ENCODE measurements at regions not wholly inside any gene's neighbourhood (a gene's known extent, or its start where the extent isn't known, plus 50 kb on each side); places are given as distances from the start of the nearest gene placed in this dataset.
"Not testable (repeated sequence)": the region's sequence is repeated elsewhere in the genome, so short reads cannot be mapped to it uniquely, and the experiment has no call there.

GRCh38 chr9:91021656-91022055 is 220.0 kb downstream of the SYK start:
- H3K9ac ChIP-seq (ENCODE audit: low read length in 2 of 2); H3K27ac ChIP-seq (ENCODE audit: low read length); H3K9me3 ChIP-seq (ENCODE audit: control insufficient read depth in 2 of 2, low read length in 2 of 2); H3K36me3 ChIP-seq (ENCODE audit: control insufficient read depth in 2 of 2, insufficient read depth in 2 of 2, low read length in 2 of 2); H3K4me1 ChIP-seq (ENCODE audit: control insufficient read depth, insufficient read depth, low read length); H3K27me3 ChIP-seq (ENCODE audit: control insufficient read depth in 1 of 2, insufficient read depth in 2 of 2, low read length in 2 of 2); H3K4me3 ChIP-seq (ENCODE audit: low read length in 2 of 2): not testable (repeated sequence)

GRCh38 chr9:91023741-91024140 is 222.1 kb downstream of the SYK start:
- no peak overlapping the region for H3K9ac ChIP-seq (ENCODE audit: low read length in 2 of 2)
- H3K9me3 ChIP-seq (ENCODE audit: control insufficient read depth in 2 of 2, low read length in 2 of 2): no peaks in the 10 kb centered on the region
- H3K4me1 ChIP-seq (ENCODE audit: control insufficient read depth, insufficient read depth, low read length): peaks cover 3% of the 10 kb centered on the region
- no peak overlapping the region for H3K4me3 ChIP-seq (ENCODE audit: low read length in 2 of 2)
- H3K36me3 ChIP-seq (ENCODE audit: control insufficient read depth in 2 of 2, insufficient read depth in 2 of 2, low read length in 2 of 2): no peaks in the 10 kb centered on the region
- no peaks in the 10 kb centered on the region for H3K27me3 ChIP-seq (ENCODE audit: control insufficient read depth in 1 of 2, insufficient read depth in 2 of 2, low read length in 2 of 2)
- no peak overlapping the region for H3K27ac ChIP-seq (ENCODE audit: low read length)

- Histone ChIP-seq H3K9me3 (ENCODE audit: control insufficient read depth in 2 of 2, low read length in 2 of 2) (no peaks in the 10 kb centered on the region), H3K27ac (ENCODE audit: low read length) (no peak overlapping the region), H3K9ac (ENCODE audit: low read length in 2 of 2) (no peak overlapping the region), H3K4me1 (ENCODE audit: control insufficient read depth, insufficient read depth, low read length) (peaks cover 3% of the 10 kb centered on the region), H3K27me3 (ENCODE audit: control insufficient read depth in 1 of 2, insufficient read depth in 2 of 2, low read length in 2 of 2) (no peaks in the 10 kb centered on the region), H3K4me3 (ENCODE audit: low read length in 2 of 2) (no peak overlapping the region), H3K36me3 (ENCODE audit: control insufficient read depth in 2 of 2, insufficient read depth in 2 of 2, low read length in 2 of 2) (no peaks in the 10 kb centered on the region)
Observed at GRCh38 chr9:91024841-91025240, 223.2 kb downstream of the SYK start.

GRCh38 chr9:91025856-91026255 is 224.2 kb downstream of the SYK start:
- no peaks in the 10 kb centered on the region for H3K36me3 ChIP-seq (ENCODE audit: control insufficient read depth in 2 of 2, insufficient read depth in 2 of 2, low read length in 2 of 2)

GRCh38 chr9:91026266-91026665 is 224.6 kb downstream of the SYK start:
- Histone ChIP-seq H3K36me3 (ENCODE audit: control insufficient read depth in 2 of 2, insufficient read depth in 2 of 2, low read length in 2 of 2) (no peaks in the 10 kb centered on the region), H3K9me3 (ENCODE audit: control insufficient read depth in 2 of 2, low read length in 2 of 2) (no peaks in the 10 kb centered on the region), H3K4me1 (ENCODE audit: control insufficient read depth, insufficient read depth, low read length) (peaks cover 3% of the 10 kb centered on the region), H3K4me3 (ENCODE audit: low read length in 2 of 2) (no peak overlapping the region), H3K9ac (ENCODE audit: low read length in 2 of 2) (no peak overlapping the region), H3K27me3 (ENCODE audit: control insufficient read depth in 1 of 2, insufficient read depth in 2 of 2, low read length in 2 of 2) (no peaks in the 10 kb centered on the region), H3K27ac (ENCODE audit: low read length) (no peak overlapping the region)

More at GRCh38 chr9:91025856-91026255, 224.2 kb downstream of the SYK start:
- Histone ChIP-seq H3K27me3 (ENCODE audit: control insufficient read depth in 1 of 2, insufficient read depth in 2 of 2, low read length in 2 of 2) (no peaks in the 10 kb centered on the region), H3K4me1 (ENCODE audit: control insufficient read depth, insufficient read depth, low read length) (peaks cover 3% of the 10 kb centered on the region), H3K9me3 (ENCODE audit: control insufficient read depth in 2 of 2, low read length in 2 of 2) (no peaks in the 10 kb centered on the region), H3K9ac (ENCODE audit: low read length in 2 of 2) (no peak overlapping the region), H3K4me3 (ENCODE audit: low read length in 2 of 2) (no peak overlapping the region), H3K27ac (ENCODE audit: low read length) (no peak overlapping the region)

- Histone ChIP-seq H3K4me3 (ENCODE audit: low read length in 2 of 2) (no peak overlapping the region), H3K9ac (ENCODE audit: low read length in 2 of 2) (no peak overlapping the region), H3K9me3 (ENCODE audit: control insufficient read depth in 2 of 2, low read length in 2 of 2) (no peaks in the 10 kb centered on the region), H3K4me1 (ENCODE audit: control insufficient read depth, insufficient read depth, low read length) (peaks cover 3% of the 10 kb centered on the region), H3K27ac (ENCODE audit: low read length) (no peak overlapping the region), H3K36me3 (ENCODE audit: control insufficient read depth in 2 of 2, insufficient read depth in 2 of 2, low read length in 2 of 2) (no peaks in the 10 kb centered on the region), H3K27me3 (ENCODE audit: control insufficient read depth in 1 of 2, insufficient read depth in 2 of 2, low read length in 2 of 2) (no peaks in the 10 kb centered on the region)
Observed at GRCh38 chr9:91027005-91027404, 225.4 kb downstream of the SYK start.

- Histone ChIP-seq H3K9ac (ENCODE audit: low read length in 2 of 2) (no peak overlapping the region), H3K9me3 (ENCODE audit: control insufficient read depth in 2 of 2, low read length in 2 of 2) (no peaks in the 10 kb centered on the region), H3K27ac (ENCODE audit: low read length) (no peak overlapping the region), H3K4me1 (ENCODE audit: control insufficient read depth, insufficient read depth, low read length) (peaks cover 3% of the 10 kb centered on the region), H3K27me3 (ENCODE audit: control insufficient read depth in 1 of 2, insufficient read depth in 2 of 2, low read length in 2 of 2) (no peaks in the 10 kb centered on the region), H3K4me3 (ENCODE audit: low read length in 2 of 2) (no peak overlapping the region), H3K36me3 (ENCODE audit: control insufficient read depth in 2 of 2, insufficient read depth in 2 of 2, low read length in 2 of 2) (no peaks in the 10 kb centered on the region)
Observed at GRCh38 chr9:91028166-91028827, 226.7 kb downstream of the SYK start.

GRCh38 chr9:91029650-91030361 is 228.2 kb downstream of the SYK start:
- Histone ChIP-seq H3K36me3 (ENCODE audit: control insufficient read depth in 2 of 2, insufficient read depth in 2 of 2, low read length in 2 of 2) (no peaks in the 10 kb centered on the region), H3K9me3 (ENCODE audit: control insufficient read depth in 2 of 2, low read length in 2 of 2) (no peaks in the 10 kb centered on the region), H3K4me1 (ENCODE audit: control insufficient read depth, insufficient read depth, low read length) (peaks cover 2% of the 10 kb centered on the region), H3K9ac (ENCODE audit: low read length in 2 of 2) (no peak overlapping the region), H3K27me3 (ENCODE audit: control insufficient read depth in 1 of 2, insufficient read depth in 2 of 2, low read length in 2 of 2) (no peaks in the 10 kb centered on the region), H3K4me3 (ENCODE audit: low read length in 2 of 2) (no peak overlapping the region), H3K27ac (ENCODE audit: low read length) (no peak overlapping the region)

GRCh38 chr9:91032121-91032531 is 230.5 kb downstream of the SYK start:
- Histone ChIP-seq H3K27me3 (ENCODE audit: control insufficient read depth in 1 of 2, insufficient read depth in 2 of 2, low read length in 2 of 2) (no peaks in the 10 kb centered on the region), H3K4me1 (ENCODE audit: control insufficient read depth, insufficient read depth, low read length) (peaks cover 7% of the 10 kb centered on the region), H3K27ac (ENCODE audit: low read length) (no peak overlapping the region), H3K9ac (ENCODE audit: low read length in 2 of 2) (no peak overlapping the region), H3K9me3 (ENCODE audit: control insufficient read depth in 2 of 2, low read length in 2 of 2) (no peaks in the 10 kb centered on the region), H3K36me3 (ENCODE audit: control insufficient read depth in 2 of 2, insufficient read depth in 2 of 2, low read length in 2 of 2) (no peaks in the 10 kb centered on the region), H3K4me3 (ENCODE audit: low read length in 2 of 2) (no peak overlapping the region)

GRCh38 chr9:91033270-91033669 is 231.7 kb downstream of the SYK start:
- Histone ChIP-seq H3K4me3 (ENCODE audit: low read length in 2 of 2) (no peak overlapping the region), H3K4me1 (ENCODE audit: control insufficient read depth, insufficient read depth, low read length) (peaks cover 18% of the 10 kb centered on the region), H3K27ac (ENCODE audit: low read length) (no peak overlapping the region), H3K27me3 (ENCODE audit: control insufficient read depth in 1 of 2, insufficient read depth in 2 of 2, low read length in 2 of 2) (no peaks in the 10 kb centered on the region), H3K9ac (ENCODE audit: low read length in 2 of 2) (no peak overlapping the region), H3K9me3 (ENCODE audit: control insufficient read depth in 2 of 2, low read length in 2 of 2) (no peaks in the 10 kb centered on the region), H3K36me3 (ENCODE audit: control insufficient read depth in 2 of 2, insufficient read depth in 2 of 2, low read length in 2 of 2) (no peaks in the 10 kb centered on the region)

- no peaks in the 10 kb centered on the region for H3K9me3 ChIP-seq (ENCODE audit: control insufficient read depth in 2 of 2, low read length in 2 of 2)
- H3K4me3 ChIP-seq (ENCODE audit: low read length in 2 of 2): no peak overlapping the region
- H3K36me3 ChIP-seq (ENCODE audit: control insufficient read depth in 2 of 2, insufficient read depth in 2 of 2, low read length in 2 of 2): no peaks in the 10 kb centered on the region
- H3K9ac ChIP-seq (ENCODE audit: low read length in 2 of 2): no peak overlapping the region
- peaks cover 22% of the 10 kb centered on the region for H3K4me1 ChIP-seq (ENCODE audit: control insufficient read depth, insufficient read depth, low read length)
- H3K27me3 ChIP-seq (ENCODE audit: control insufficient read depth in 1 of 2, insufficient read depth in 2 of 2, low read length in 2 of 2): no peaks in the 10 kb centered on the region
- no peak overlapping the region for H3K27ac ChIP-seq (ENCODE audit: low read length)
Observed at GRCh38 chr9:91033797-91034196, 232.2 kb downstream of the SYK start.

Data from stomach smooth muscle (tissue), 2 donors.